ENCODE measurements at regions not wholly inside any gene's neighbourhood (a gene's known extent, or its start where the extent isn't known, plus 50 kb on each side); places are given as distances from the start of the nearest gene placed in this dataset.

- no peak for TF ChIP-seq POLR2A (IDR thresholded peaks at IDR 0.05; ENCODE audit: low read depth, low read length)
- no peak for TF ChIP-seq EZH2 (IDR thresholded peaks at IDR 0.05; ENCODE audit: borderline replicate concordance, low read depth, low read length, severe bottlenecking)
- TF ChIP-seq, protein P1, sequence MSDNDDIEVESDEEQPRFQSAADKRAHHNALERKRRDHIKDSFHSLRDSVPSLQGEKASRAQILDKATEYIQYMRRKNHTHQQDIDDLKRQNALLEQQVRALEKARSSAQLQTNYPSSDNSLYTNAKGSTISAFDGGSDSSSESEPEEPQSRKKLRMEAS (IDR thresholded peaks at IDR 0.05; ENCODE audit: insufficient read depth, insufficient read length): no peak
- no peak for TF ChIP-seq FOS (IDR thresholded peaks at IDR 0.05; ENCODE audit: borderline replicate concordance, insufficient read depth, low read length)
- no peak for TF ChIP-seq MYC (IDR thresholded peaks at IDR 0.05; ENCODE audit: low read depth, low read length)
- TF ChIP-seq GATA2 (IDR thresholded peaks at IDR 0.05; ENCODE audit: insufficient read depth, insufficient read length, low read depth, low read length): no peak
- TF ChIP-seq JUN (IDR thresholded peaks at IDR 0.05; ENCODE audit: borderline replicate concordance, insufficient read depth, insufficient read length, low read depth): no peak
- TF ChIP-seq CTCF (IDR thresholded peaks at IDR 0.05; ENCODE audit: extremely low read depth in 1 of 2, insufficient read depth in 1 of 2, low read depth in 1 of 2, low read length in 2 of 2): no peak
- no peak for TF ChIP-seq POLR2AphosphoS5 (IDR thresholded peaks at IDR 0.05; ENCODE audit: insufficient read depth, low read depth, low read length)
- no peak overlapping the region for H3K9ac ChIP-seq (replicated peaks; ENCODE audit: extremely low read depth, insufficient read depth, low read length)
- intact Hi-C loops (cut with micrococcal nuclease) (no loop called here), dilution Hi-C loops (cut with MboI; ENCODE audit: extremely low pct_ligation_motif_present, low sequenced_read_pairs) (no loop called here)
- no peak overlapping the region for H3K4me2 ChIP-seq (ENCODE audit: insufficient read depth, low read length)
- no peaks in the 10 kb centered on the region for H3K27me3 ChIP-seq (ENCODE audit: control insufficient read depth in 2 of 2, insufficient read depth in 2 of 2, low read length in 2 of 2)
- FAIRE-seq (no peak), DNase-seq (ENCODE audit: low read depth, low spot score) (no peak)
- no peak overlapping the region for H3K4me3 ChIP-seq (replicated peaks in 1 of 3; ENCODE audit: insufficient read depth in 1 of 3, low read depth in 1 of 3, low read length in 3 of 3)
- no peaks in the 10 kb centered on the region for H3K79me2 ChIP-seq (ENCODE audit: control insufficient read depth, insufficient read depth, low read length)
- no peaks in the 10 kb centered on the region for H3K9me3 ChIP-seq (replicated peaks; ENCODE audit: control insufficient read depth, insufficient read depth, low read length)
- H4K20me1 ChIP-seq (replicated peaks; ENCODE audit: control insufficient read depth, extremely low read depth, insufficient read depth, low read length): no peaks in the 10 kb centered on the region
- H3K27ac ChIP-seq (ENCODE audit: insufficient read depth, low read depth, low read length): no peak overlapping the region
- POLR2A ChIA-PET: no interaction called here
- H2AFZ ChIP-seq (ENCODE audit: low read depth, low read length): no peak overlapping the region
- CTCF ChIA-PET: no interaction called here
- H3K36me3 ChIP-seq (ENCODE audit: control insufficient read depth in 2 of 2, extremely low read depth in 1 of 2, insufficient read depth in 2 of 2, low read length in 2 of 2): no peaks in the 10 kb centered on the region
- H3K9me1 ChIP-seq (replicated peaks; ENCODE audit: control insufficient read depth, extremely low read depth, insufficient read depth, low read length): no peaks in the 10 kb centered on the region
- BruUV-seq (replicated peaks): no TSS peak
- no peaks in the 10 kb centered on the region for H3K4me1 ChIP-seq (ENCODE audit: control insufficient read depth, extremely low read depth, insufficient read depth, low read length)
These were observed 273.5 kb upstream of the NPY start for GRCh38 chr7:24010495-24010894.

Data from endothelial cell of umbilical vein (primary cell).